Psoas muscle (tissue), 7 donors: ENCODE measurements at regions not wholly inside any gene's neighbourhood (a gene's known extent, or its start where the extent isn't known, plus 50 kb on each side); places are given as distances from the start of the nearest gene placed in this dataset.

Experiments used
- ATAC-seq, 4 donors: fragments of 200-7000 bp; cut with Tn5 transposase; one replicate each; pipeline ENCODE4 v1.9.1; 2020; ENCODE audit warnings: moderate library complexity in 3 of 4, mild to moderate bottlenecking in 2 of 4
- DNase-seq, 2 donors: peaks; one replicate each; pipeline ENCODE4 v3.0.0-alpha.2; 2020
- H3K27ac ChIP-seq: fragments of 200-600 bp; one replicate; pipeline ENCODE4 v1.8.0; 2022
- H3K27me3 ChIP-seq, 3 donors: fragments of 200-600 bp in 1 of 3; one replicate each; pipeline versions ENCODE4 v1.6.1 to v1.8.0; 2013 to 2022; ENCODE audit warnings: low read length in 2 of 3, mild to moderate bottlenecking in 2 of 3, moderate library complexity in 1 of 3; ENCODE audit not compliant: insufficient read depth in 3 of 3
- H3K36me3 ChIP-seq, 2 donors: fragments of 200-600 bp in 1 of 2; one replicate each; pipeline versions ENCODE4 v1.6.1 to v1.8.0; 2013 to 2022; ENCODE audit warnings: low read depth in 1 of 2, mild to moderate bottlenecking in 1 of 2, moderate library complexity in 1 of 2; ENCODE audit not compliant: insufficient read depth in 1 of 2
- H3K4me1 ChIP-seq: fragments of 200-600 bp; one replicate; pipeline ENCODE4 v1.8.0; 2022
- H3K4me3 ChIP-seq: fragments of 200-600 bp; one replicate; pipeline ENCODE4 v1.8.0; 2022; ENCODE audit warnings: mild to moderate bottlenecking
- H3K9me3 ChIP-seq: fragments of 200-600 bp; one replicate; pipeline ENCODE4 v1.8.0; 2022
- CTCF ChIP-seq: fragments of 200-600 bp; IDR thresholded peaks from one replicate; pipeline ENCODE4 v1.8.0; 2022; ENCODE audit warnings: antibody characterized with exemption
- WGBS, 3 donors: extraction: QIAGEN DNeasy Blood & Tissue Kit; methylation state at CpG; one replicate each; pipeline versions ENCODE4 v1.1.6 to v1.1.7; 2013; 5-methylcytosine and 5-hydroxymethylcytosine counted together
- intact Hi-C, 2 donors: fragments of 100-400 bp; cut with DNase I; formaldehyde crosslinking; loops; one replicate each; pipeline versions ENCODE4 v1.11.0 to v1.14.2; 2022
- donor health status: healthy with polysubstance abuse.
- donor health status: DM: no; HTN: no; CAD: no; lungs with moderate emphysema.
- donor health status: Bipolar disorder and iron deficiency.
- donor health status: healthy.
- donor health status: DM: yes; HTN: yes; CAD: no.
- donor health status: DM: no; HTN: no; CAD: no.
- donor health status: DM: yes; HTN: yes; CAD: no.

- H3K36me3 ChIP-seq, result no peaks in the 10 kb centered on the region
- H3K4me3 ChIP-seq, result no peak overlapping the region
- ATAC-seq, result no peak
- intact Hi-C loops, result no loop called here
- WGBS, 3 donors, result 36 to 37% (median 36%) methylated on average over 2 of the region's 2 CpGs
- no peaks in the 10 kb centered on the region for H3K4me1 ChIP-seq
- no peak for DNase-seq
- no peaks in the 10 kb centered on the region for H3K9me3 ChIP-seq
- H3K27ac ChIP-seq, result no peak overlapping the region
- no peaks in the 10 kb centered on the region for H3K27me3 ChIP-seq
- TF ChIP-seq CTCF, result no peak
These were observed 922.5 kb downstream of the SUCLG1 start for GRCh38 chr2:83536556-83536955.

- Histone ChIP-seq H3K9me3 (no peaks in the 10 kb centered on the region), H3K27ac (no peak overlapping the region), H3K4me1 (no peaks in the 10 kb centered on the region), H3K27me3 (no peaks in the 10 kb centered on the region), H3K4me3 (no peak overlapping the region), H3K36me3 (no peaks in the 10 kb centered on the region)
- WGBS, 3 donors, result 85 to 91% (median 86%) methylated on average over 2 of the region's 2 CpGs
- DNase-seq (no peak), ATAC-seq (no peak)
- intact Hi-C loops, result no loop called here
- no peak for TF ChIP-seq CTCF
These were observed 924.7 kb downstream of the SUCLG1 start for GRCh38 chr2:83534416-83534815.

GRCh38 chr2:83531206-83531826, 927.8 kb downstream of the SUCLG1 start:
- TF ChIP-seq CTCF, result no peak
- H3K36me3 ChIP-seq, result no peaks in the 10 kb centered on the region
- no peaks in the 10 kb centered on the region for H3K4me1 ChIP-seq
- no peaks in the 10 kb centered on the region for H3K9me3 ChIP-seq
- intact Hi-C loops, result no loop called here
- no peaks in the 10 kb centered on the region for H3K27me3 ChIP-seq
- DNase-seq (no peak), ATAC-seq (no peak)
- H3K4me3 ChIP-seq, result no peak overlapping the region
- 30 to 56% (median 49%) methylated on average over 5 of the region's 5 CpGs for WGBS, 3 donors
- H3K27ac ChIP-seq, result no peak overlapping the region

- 56 to 97% (median 92%) methylated on average over 1 of the region's 1 CpG for WGBS, 3 donors
- no peaks in the 10 kb centered on the region for H3K27me3 ChIP-seq
- DNase-seq, result no peak
These were observed 930.3 kb downstream of the SUCLG1 start for GRCh38 chr2:83528767-83529166.

More at GRCh38 chr2:83528767-83529166, 930.3 kb downstream of the SUCLG1 start:
- H3K27ac ChIP-seq, result no peak overlapping the region
- no peak for ATAC-seq
- no peaks in the 10 kb centered on the region for H3K36me3 ChIP-seq
- intact Hi-C loops, result no loop called here
- H3K9me3 ChIP-seq, result no peaks in the 10 kb centered on the region
- no peak overlapping the region for H3K4me3 ChIP-seq
- H3K4me1 ChIP-seq, result no peaks in the 10 kb centered on the region
- no peak for TF ChIP-seq CTCF
